Stimulated activated CD4-positive, alpha-beta T cell treated with anti-CD3 and anti-CD28 coated beads, Interleukin-2, amount 100 ng/mL, for 24 hours (primary cell): ENCODE measurements at regions not wholly inside any gene's neighbourhood (a gene's known extent, or its start where the extent isn't known, plus 50 kb on each side); places are given as distances from the start of the nearest gene placed in this dataset.
"Not testable (repeated sequence)": the region's sequence is repeated elsewhere in the genome, so short reads cannot be mapped to it uniquely, and the experiment has no call there.

Experiments used
- DNase-seq, 2 donors: peaks; one replicate each; pipeline ENCODE4 v3.0.0-alpha.2; 2020

DNA sequence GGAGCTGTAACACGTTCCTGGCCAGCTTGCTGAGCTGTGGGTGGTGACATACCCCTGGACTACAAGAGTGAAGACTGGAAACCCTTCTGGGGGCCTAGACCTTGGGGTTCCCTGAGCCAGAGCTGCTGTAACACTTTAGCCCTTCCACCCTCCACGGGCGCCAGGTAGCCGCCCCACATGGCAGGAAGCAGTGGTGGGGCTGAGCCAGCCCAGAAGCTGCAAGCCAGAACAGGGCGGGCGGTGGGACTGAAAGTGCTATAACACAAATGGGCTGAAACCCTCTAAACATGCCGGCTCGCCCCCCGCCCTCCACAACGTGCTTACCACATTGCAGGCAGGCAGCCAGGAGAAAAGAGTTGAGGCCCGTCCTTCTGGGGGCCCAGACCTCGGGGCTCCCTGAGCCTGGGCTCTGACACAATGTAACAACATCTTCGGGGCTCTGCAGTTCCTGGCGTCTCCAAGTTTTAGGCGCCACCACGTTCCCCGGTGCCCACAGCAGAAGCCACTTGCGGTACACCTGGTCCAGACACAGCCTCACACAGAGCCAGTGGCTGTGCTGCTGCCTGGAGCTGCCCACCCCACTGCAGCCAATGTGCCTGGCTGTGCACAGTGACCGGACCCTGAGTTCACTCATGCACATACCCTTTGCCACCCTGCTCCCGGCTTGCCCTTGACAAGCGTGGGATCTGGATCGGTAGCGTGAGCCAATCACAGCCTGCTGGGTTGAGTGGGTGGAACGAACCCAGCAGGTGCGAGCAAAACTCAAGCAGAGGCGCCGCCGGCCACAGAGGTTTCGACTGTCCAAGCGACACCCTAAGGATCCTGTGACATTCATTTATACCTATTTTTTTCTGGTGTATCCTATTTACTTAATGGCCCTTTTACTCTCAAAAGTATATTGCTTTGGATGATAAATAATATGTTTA, 127.4 kb upstream of the FHL2 start:
- DNase-seq, result no peak

GRCh38 chr2:105525201-105525600, 126.3 kb upstream of the FHL2 start:
- no peak for DNase-seq

DNA sequence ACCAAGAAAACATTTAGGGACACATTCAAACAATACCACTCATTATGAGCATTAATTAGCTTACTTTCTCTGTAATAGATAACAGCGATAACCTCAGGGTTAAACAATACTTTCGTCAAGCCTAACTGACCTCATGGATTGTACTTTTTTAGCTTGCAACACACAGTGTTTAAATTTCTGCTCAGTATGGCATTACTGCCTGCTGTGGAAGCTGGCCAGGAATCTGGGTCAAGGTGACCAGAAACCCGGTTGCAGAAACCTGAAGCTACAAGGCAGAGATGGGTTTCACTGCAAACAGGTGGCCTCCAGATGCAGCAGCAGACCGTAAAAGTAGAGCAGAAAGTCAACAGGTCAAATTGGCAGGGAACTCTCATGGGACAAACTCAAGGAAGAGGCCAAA, 123.8 kb upstream of the FHL2 start:
- DNase-seq, result no peak

DNA sequence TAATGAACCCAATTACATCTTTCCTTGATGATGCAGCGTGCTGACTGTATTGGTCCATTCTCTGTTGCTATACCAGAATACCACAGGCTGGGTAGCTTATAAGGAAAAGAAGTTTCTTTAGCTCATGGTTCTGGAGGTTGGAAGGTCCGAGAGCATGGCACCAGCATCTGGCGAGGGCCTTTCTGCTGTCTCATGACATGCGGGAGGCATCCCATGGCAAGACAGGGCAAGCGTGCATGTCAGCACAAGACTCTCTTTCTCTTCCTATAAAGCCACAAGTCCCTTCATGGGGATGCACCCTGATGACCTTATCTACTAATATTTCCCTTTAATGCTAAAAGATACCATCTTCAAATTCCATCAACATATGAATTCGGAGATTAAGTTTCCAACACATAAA, 122.8 kb upstream of the FHL2 start:
- DNase-seq, result no peak

GRCh38 chr2:105521176-105521575, 122.3 kb upstream of the FHL2 start:
- no peak for DNase-seq

- no peak for DNase-seq
These were observed 120.7 kb upstream of the FHL2 start for GRCh38 chr2:105519516-105519915.

DNA sequence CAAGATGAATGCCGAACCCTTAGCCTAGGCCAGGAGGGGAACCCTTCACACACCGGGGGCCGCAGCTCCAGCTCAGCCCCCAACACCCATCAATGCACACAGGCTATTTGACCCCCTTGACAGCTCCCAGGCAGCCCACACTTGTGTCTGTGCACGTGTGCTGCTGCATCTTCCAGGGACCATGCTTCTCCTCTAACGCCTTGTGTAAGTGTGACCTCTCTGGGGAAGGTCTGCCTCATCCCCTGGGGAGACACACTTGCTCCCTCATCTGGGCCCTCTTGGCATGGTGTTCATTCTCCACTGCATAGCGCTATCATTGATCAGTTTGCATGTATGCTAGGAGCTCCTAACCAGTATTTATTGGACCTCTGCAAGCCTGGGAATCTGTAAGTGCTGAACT, 120.0 kb upstream of the FHL2 start:
- no peak for DNase-seq

GRCh38 chr2:105517814-105518705, 119.2 kb upstream of the FHL2 start:
- DNase-seq, result no peak

DNA sequence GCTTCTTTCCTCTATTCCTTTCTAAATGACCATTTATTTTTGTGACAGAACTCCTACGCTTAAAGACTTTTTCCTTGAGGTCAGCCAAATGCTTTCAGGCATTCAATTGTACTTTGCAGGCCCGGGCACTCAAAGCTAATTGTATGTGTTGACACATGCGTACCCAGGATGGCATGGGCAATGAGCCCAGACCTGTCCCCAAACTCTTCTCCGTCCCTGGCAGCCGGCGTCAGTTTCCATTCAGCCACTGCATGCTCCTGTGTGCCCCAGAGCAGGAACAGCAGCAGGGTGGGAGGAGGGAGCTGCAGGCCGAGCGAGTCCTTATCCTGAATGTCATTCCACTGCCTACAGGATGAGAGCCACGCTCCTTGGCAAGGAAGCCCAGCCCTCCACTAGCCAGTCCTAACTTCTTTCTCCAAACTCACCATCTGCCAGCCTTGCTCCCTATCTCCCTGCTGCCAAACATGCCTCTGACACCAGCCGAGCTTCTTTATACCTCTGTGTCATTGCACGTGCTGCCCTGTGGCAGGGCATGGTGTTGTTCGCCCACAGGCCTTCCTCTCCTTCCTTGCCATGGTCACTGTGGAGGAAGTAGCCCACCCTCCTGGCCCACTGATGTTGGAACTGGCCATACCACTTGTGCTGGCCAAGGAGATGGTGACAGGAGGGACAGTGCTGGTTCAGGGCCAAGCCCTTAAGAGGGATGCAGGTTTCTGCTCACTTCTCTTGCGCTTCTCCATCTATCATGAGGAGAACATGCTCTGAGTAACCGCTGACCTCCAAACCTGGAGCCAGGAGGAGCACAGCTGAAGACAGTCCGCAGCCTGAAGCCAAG, 116.9 kb upstream of the FHL2 start:
- no peak for DNase-seq

DNA sequence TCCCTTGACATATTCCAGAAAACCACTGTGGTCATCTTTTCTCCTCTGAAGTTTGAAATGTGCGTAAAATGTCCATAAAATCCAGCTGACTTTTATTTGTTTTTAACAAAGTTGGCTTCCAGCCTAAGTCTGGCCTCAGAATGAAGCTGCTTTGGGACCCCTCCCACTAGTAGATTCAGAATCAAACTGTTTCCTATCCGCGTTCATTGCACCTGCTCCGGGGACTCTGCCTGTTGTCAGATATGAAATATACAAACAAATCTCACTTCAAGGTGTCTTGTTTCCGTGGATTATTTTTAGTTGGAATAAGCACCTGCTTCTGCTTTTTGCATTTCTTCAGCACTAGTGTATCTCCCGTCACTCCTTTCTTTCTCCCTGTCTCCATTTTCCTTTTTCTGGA, 115.7 kb upstream of the FHL2 start:
- no peak for DNase-seq

GRCh38 chr2:105510761-105511528, 112.1 kb upstream of the FHL2 start:
- no peak for DNase-seq

DNA sequence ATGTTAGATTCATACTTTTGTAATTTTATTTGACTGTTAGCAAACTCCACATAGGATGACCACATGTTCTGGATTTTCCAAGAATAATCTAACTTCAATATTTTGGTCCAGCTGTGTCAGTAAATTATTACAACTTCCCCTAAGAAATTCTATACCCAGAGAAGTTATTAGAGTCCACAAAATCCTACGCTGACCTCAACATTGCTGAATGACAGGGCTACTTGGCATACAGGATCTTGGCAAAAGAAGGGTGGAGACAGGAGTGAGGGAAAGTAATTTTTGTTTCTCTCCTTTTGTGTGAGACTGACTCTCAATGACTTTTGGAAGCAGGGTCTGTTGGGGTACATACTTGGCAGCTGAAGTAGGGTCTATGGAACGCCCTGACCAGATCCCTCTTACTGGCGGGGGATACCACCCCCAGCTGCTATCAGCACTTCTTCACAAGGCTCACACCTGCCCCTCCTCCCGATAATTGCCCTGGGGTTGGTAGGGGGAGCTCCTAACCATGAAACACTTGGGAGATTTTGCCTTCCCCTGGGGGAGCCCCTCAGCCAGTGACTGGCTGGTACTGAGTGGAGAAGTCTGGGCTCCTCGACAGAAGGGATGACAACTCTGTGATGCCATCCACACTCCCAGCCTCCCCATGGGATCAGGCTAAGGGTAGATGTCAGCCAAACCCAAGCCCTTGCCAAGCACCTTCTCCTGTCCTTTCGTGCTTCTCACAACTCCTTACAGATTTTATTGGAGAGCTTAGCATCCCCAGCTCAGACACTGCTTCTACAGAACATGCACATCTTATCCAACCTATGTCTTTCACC, 110.6 kb upstream of the FHL2 start:
- no peak for DNase-seq

GRCh38 chr2:105506860-105507259, 108.0 kb upstream of the FHL2 start:
- DNase-seq, result not testable (repeated sequence)

DNA sequence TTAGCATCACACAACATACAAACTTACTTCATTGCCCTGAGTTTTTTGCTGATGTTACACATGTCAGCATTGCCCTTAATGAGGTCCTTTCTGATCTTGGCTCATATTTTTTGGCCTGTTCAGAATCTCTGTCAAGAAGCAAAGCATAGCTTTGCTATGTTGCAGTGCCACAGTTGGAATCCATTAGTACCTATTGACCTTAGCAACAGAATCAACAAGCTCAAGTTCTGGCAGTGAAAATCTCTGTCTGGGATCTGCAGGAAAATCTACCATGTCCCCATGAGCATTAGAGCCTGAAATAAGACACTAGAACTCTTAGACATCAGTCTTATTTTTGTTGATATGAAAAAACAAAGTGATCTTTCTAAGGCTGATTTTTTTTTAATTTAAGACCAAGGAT, 105.6 kb upstream of the FHL2 start:
- DNase-seq, result no peak

- DNase-seq, result no peak
These were observed 103.9 kb upstream of the FHL2 start for GRCh38 chr2:105502625-105503334.

GRCh38 chr2:105498281-105498846, 99.5 kb upstream of the FHL2 start:
- DNase-seq, result no peak

- no peak for DNase-seq
These were observed 98.2 kb upstream of the FHL2 start for GRCh38 chr2:105497094-105497493.

- DNase-seq, result no peak
These were observed 97.4 kb upstream of the FHL2 start for GRCh38 chr2:105496271-105496670.

GRCh38 chr2:105494683-105495425, 96.0 kb upstream of the FHL2 start:
- no peak for DNase-seq
